NCI-H1436 (cell line): ENCODE measurements at regions not wholly inside any gene's neighbourhood (a gene's known extent, or its start where the extent isn't known, plus 50 kb on each side); places are given as distances from the start of the nearest gene placed in this dataset.
"Not testable (repeated sequence)": the region's sequence is repeated elsewhere in the genome, so short reads cannot be mapped to it uniquely, and the experiment has no call there.

Experiments
- DNase-seq: peaks from one replicate; lab custom pipeline; 2025; lab: John Stamatoyannopoulos, UW

- no peak for DNase-seq
Measured at GRCh38 chr4:187910741-187911140, 84.8 kb upstream of the ZFP42 start.

- not testable (repeated sequence) for DNase-seq
Measured at GRCh38 chr4:187915406-187915805, 80.2 kb upstream of the ZFP42 start.

DNA sequence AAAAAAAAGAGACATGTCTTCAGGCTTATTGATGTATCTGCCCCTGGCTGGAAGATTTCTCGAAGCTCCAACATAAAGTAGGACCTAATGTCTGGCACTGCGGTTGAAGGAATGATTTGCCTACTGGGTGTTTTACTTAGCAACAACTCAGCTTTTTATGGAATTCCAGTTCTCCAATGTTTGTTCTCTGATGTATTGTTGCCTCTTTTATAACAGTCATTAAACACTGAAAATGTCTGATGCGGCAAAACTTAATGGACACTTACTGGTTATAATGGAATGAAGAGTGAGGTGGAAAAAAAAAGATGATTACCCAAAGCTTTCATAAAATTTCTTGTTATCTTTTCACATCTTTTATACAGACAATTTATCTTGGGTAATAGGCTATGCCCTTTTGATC is 75.6 kb upstream of the ZFP42 start:
- DNase-seq, result no peak

DNA sequence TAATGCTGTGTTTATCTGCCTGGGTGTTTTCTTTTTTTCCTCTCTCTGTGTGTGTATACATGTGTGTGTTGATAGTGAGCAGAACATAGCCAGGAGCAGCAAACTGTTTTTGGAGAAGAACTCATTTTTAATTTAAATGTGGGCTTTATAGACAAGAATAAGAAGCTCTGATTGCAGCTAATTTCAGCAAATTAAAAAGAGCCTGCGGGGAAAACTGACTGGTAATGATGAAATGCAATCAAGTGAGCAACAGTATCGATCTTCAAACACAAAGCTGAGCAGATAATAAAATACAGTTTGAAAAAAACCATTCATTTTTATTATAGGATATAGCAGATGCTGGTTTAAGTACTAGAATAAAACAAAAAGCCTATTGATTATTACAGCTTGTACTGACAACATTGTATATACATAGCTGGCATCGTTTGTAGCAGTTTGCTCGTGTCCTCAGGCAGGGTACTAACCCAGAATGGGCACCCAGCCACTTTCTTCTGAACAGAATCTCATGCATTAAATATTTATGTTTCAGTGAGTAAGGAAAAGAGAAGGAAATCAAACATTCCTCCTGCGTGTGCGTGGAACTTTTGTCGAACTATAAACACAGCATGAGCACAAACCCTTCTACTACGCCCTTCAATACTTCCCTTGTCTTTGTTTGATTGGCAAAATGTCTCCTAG is 73.5 kb upstream of the ZFP42 start:
- no peak for DNase-seq

GRCh38 chr4:187929024-187929423 is 66.5 kb upstream of the ZFP42 start:
- DNase-seq, result no peak

- no peak for DNase-seq
Measured at GRCh38 chr4:187934766-187935165, 60.8 kb upstream of the ZFP42 start.

- DNase-seq, result no peak
Measured at GRCh38 chr4:187937557-187937956, 58.0 kb upstream of the ZFP42 start.

DNA sequence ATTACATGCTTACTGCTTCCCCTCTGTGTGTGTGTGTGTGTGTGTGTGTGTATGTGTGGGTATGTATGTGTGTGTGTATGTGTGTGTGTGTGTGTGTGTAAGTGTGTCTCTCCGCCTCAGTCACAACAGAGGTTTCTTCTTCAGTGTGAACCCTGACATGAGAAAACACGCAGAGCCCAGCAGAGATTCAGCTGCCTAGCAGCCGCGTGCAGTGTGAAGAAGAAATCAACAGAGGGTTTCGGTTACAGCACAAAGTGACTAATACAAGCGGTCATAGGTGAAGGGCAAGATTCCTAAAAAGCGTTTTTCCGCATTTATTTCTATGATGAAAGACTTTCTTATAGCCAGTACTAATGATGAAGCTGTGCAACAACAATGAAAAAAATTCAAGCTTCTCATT is 55.3 kb upstream of the ZFP42 start:
- DNase-seq, result no peak

- DNase-seq, result no peak
Measured at GRCh38 chr4:187942968-187943367, 52.6 kb upstream of the ZFP42 start.

DNA sequence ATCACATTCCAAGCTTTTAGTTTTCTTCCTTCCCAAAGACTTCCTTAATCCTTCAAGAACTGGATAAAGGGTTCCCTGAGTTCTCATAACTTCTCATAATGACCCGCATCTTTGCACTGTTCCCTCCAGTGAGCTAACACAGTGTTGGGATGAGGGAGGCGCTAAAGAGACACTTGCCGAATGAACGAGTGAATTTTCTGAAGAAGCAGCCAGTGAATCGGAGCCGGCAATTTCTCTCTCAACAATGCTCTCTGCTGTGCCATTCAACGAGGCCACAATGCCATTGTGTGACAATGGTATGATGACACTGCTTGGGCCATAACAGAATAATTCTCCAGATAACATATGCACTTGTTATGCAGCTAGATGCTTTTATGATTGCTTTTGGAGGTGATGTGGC is 51.4 kb upstream of the ZFP42 start:
- DNase-seq, result no peak
